ENCODE measurements at regions not wholly inside any gene's neighbourhood (a gene's known extent, or its start where the extent isn't known, plus 50 kb on each side); places are given as distances from the start of the nearest gene placed in this dataset.
"Not testable (repeated sequence)": the region's sequence is repeated elsewhere in the genome, so short reads cannot be mapped to it uniquely, and the experiment has no call there.

DNA sequence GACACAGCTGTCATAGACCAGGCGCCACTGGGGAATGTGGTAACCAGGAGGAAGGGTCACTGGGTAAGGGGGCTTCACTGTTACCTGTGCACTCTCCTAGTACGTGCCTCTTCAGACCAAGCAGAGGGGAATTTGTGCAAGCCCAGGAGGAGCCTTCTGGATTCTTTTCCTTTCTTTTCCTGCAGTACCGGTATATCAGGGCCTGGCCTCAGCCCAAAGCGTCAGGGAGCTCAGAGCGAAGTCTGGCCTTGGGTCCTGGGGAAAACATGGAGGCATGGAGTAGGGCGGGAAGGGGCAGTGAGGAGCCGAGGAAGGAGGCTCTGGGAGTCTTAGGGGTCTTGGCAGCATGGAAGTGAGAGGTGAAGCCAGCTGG is 133.6 kb upstream of the GDF10 start:
- H3K4me3 ChIP-seq, result no peak overlapping the region
- ATAC-seq (ENCODE audit: insufficient read depth, low FRiP score) (no peak), DNase-seq (peak in 2 of 3 donors; percentile 43 to 44)
- no peaks in the 10 kb centered on the region for H3K9me3 ChIP-seq (ENCODE audit: control insufficient read depth in 4 of 4, insufficient read depth in 3 of 4, low read length in 3 of 4)
- peak overlapping the region in 1 of 2 donors; percentile 46 for H3K27ac ChIP-seq (ENCODE audit: low read depth in 1 of 2, low read length in 1 of 2)
- no peaks in the 10 kb centered on the region for H3K36me3 ChIP-seq (ENCODE audit: control insufficient read depth in 4 of 4, insufficient read depth in 4 of 4, low read length in 4 of 4)
- no peaks in the 10 kb centered on the region for H3K27me3 ChIP-seq (ENCODE audit: control insufficient read depth in 3 of 3, insufficient read depth in 3 of 3, low read length in 2 of 3)
- TF ChIP-seq, protein P1, sequence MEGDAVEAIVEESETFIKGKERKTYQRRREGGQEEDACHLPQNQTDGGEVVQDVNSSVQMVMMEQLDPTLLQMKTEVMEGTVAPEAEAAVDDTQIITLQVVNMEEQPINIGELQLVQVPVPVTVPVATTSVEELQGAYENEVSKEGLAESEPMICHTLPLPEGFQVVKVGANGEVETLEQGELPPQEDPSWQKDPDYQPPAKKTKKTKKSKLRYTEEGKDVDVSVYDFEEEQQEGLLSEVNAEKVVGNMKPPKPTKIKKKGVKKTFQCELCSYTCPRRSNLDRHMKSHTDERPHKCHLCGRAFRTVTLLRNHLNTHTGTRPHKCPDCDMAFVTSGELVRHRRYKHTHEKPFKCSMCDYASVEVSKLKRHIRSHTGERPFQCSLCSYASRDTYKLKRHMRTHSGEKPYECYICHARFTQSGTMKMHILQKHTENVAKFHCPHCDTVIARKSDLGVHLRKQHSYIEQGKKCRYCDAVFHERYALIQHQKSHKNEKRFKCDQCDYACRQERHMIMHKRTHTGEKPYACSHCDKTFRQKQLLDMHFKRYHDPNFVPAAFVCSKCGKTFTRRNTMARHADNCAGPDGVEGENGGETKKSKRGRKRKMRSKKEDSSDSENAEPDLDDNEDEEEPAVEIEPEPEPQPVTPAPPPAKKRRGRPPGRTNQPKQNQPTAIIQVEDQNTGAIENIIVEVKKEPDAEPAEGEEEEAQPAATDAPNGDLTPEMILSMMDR (IDR thresholded peaks at IDR 0.05; ENCODE audit: control extremely low read depth, extremely low read depth), result no peak
- H3K9ac ChIP-seq (ENCODE audit: insufficient read depth in 1 of 2, low read length in 2 of 2), result peak overlapping the region in 1 of 2 donors; percentile 63
- H3K4me1 ChIP-seq (ENCODE audit: control insufficient read depth in 5 of 5, insufficient read depth in 5 of 5, low read length in 5 of 5), result peaks cover 0 to 30% (median 12%) of the 10 kb centered on the region in 5 donors
- WGBS, 2 donors, result 83 to 86% methylated on average over 7 of the region's 7 CpGs

DNA sequence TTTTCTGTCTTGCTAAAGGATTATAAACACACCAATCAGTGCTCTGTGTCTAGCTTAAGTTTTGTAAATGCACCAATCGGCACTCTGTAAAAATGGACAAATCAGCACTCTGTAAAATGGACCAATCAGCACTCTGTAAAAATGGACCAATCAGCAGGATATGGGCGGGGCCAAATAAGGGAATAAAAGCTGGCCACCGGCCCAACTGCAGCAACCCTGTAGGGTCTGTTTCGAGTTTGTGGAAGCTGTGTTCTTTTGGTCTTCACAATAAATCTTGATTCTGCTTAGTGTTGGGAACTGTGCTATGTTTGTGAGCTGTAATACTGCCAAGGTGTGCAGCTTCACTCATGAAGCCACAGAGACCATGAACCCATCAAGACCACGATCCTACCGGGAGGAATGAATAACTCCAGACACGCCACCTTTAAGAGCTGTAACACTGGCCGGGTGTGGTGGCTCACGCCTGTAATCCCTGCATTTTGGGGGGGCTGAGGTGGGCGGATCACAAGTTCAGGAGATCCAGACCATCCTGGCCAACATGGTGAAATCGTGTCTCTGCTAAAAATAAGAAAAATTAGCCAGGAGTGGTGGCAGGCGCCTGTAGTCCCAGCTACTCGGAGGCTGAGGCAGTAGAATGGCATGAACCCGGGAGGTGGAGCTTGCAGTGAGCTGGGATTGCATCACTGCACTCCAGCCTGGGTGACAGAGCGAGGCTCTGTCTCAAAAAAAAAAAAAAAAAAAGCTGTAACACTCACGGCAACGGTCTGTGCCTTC is 133.0 kb upstream of the GDF10 start:
- not testable (repeated sequence) for DNase-seq; H3K4me3 ChIP-seq; H3K36me3 ChIP-seq (ENCODE audit: control insufficient read depth in 4 of 4, insufficient read depth in 4 of 4, low read length in 4 of 4); H3K27me3 ChIP-seq (ENCODE audit: control insufficient read depth in 3 of 3, insufficient read depth in 3 of 3, low read length in 2 of 3); H3K9me3 ChIP-seq (ENCODE audit: control insufficient read depth in 4 of 4, insufficient read depth in 3 of 4, low read length in 3 of 4)
- H3K9ac ChIP-seq (ENCODE audit: insufficient read depth in 1 of 2, low read length in 2 of 2), result peak overlapping the region in 1 of 2 donors; percentile 56
- peak overlapping the region in 1 of 2 donors; percentile 76 for H3K27ac ChIP-seq (ENCODE audit: low read depth in 1 of 2, low read length in 1 of 2)
- 59 to 62% methylated on average over 17 of the region's 17 CpGs for WGBS, 2 donors
- H3K4me1 ChIP-seq (ENCODE audit: control insufficient read depth in 5 of 5, insufficient read depth in 5 of 5, low read length in 5 of 5), result peaks cover 0 to 30% (median 12%) of the 10 kb centered on the region in 5 donors
- ATAC-seq (ENCODE audit: insufficient read depth, low FRiP score), result peak; percentile 55

DNA sequence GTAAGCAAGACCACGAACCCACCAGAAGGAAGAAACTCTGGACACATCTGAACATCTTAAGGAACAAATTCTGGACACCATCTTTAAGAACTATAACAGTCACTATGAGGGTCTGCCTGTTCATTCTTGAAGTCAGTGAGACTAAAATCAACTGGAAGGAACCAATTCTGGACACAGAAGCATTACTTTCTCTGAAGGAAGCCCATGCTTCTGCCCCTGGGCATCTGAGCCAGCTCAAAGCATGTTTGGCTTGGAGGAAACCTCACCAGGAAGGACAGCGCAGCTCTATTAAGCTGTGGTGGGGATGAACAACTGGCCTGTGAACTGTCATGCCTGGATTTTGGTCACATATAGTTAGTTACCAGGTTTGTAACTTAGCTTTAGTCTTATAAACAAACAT is 132.4 kb upstream of the GDF10 start:
- Histone ChIP-seq H3K4me3 (no peak overlapping the region), H3K9me3 (ENCODE audit: control insufficient read depth in 4 of 4, insufficient read depth in 3 of 4, low read length in 3 of 4) (no peaks in the 10 kb centered on the region), H3K36me3 (ENCODE audit: control insufficient read depth in 4 of 4, insufficient read depth in 4 of 4, low read length in 4 of 4) (no peaks in the 10 kb centered on the region), H3K9ac (ENCODE audit: insufficient read depth in 1 of 2, low read length in 2 of 2) (peak overlapping the region in 1 of 2 donors; percentile 56), H3K27ac (ENCODE audit: low read depth in 1 of 2, low read length in 1 of 2) (peak overlapping the region in 1 of 2 donors; percentile 74), H3K27me3 (ENCODE audit: control insufficient read depth in 3 of 3, insufficient read depth in 3 of 3, low read length in 2 of 3) (no peaks in the 10 kb centered on the region), H3K4me1 (ENCODE audit: control insufficient read depth in 5 of 5, insufficient read depth in 5 of 5, low read length in 5 of 5) (peaks cover 0 to 30% (median 12%) of the 10 kb centered on the region in 5 donors)
- WGBS, 2 donors, result 47 to 60% methylated on average over 2 of the region's 2 CpGs
- ATAC-seq (ENCODE audit: insufficient read depth, low FRiP score) (no peak), DNase-seq (peak in 1 of 3 donors; percentile 47)
- TF ChIP-seq, protein P1 (IDR thresholded peaks at IDR 0.05; ENCODE audit: control extremely low read depth, extremely low read depth), result no peak

DNA sequence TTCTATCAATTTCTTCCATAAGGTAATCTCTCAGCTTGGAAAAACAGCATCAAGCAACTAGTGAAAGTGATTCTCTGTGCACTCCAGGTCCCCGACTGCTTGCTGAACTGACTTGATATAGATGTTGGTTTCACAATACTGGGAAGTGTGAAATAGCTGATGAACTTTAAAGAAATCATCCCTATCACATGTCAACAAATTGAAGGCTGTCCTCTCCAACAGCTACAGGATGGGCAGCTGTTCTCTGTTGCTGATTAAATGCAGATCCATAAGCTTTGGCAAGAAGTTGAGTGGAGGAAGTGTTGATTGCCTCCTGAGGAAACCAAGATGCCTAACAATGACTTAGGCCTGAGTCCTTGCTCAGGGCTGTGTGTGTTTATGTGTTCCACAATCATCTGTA is 130.4 kb upstream of the GDF10 start:
- H3K27me3 ChIP-seq (ENCODE audit: control insufficient read depth in 3 of 3, insufficient read depth in 3 of 3, low read length in 2 of 3), result no peaks in the 10 kb centered on the region
- ATAC-seq (ENCODE audit: insufficient read depth, low FRiP score) (no peak), DNase-seq (peak in 2 of 3 donors; percentile 39 to 72)
- 13 to 39% methylated on average over 1 of the region's 1 CpG for WGBS, 2 donors
- no peak overlapping the region for H3K4me3 ChIP-seq
- no peak overlapping the region for H3K9ac ChIP-seq (ENCODE audit: insufficient read depth in 1 of 2, low read length in 2 of 2)
- no peak overlapping the region for H3K27ac ChIP-seq (ENCODE audit: low read depth in 1 of 2, low read length in 1 of 2)
- TF ChIP-seq, protein P1 (IDR thresholded peaks at IDR 0.05; ENCODE audit: control extremely low read depth, extremely low read depth), result no peak
- H3K36me3 ChIP-seq (ENCODE audit: control insufficient read depth in 4 of 4, insufficient read depth in 4 of 4, low read length in 4 of 4), result no peaks in the 10 kb centered on the region
- no peaks in the 10 kb centered on the region for H3K9me3 ChIP-seq (ENCODE audit: control insufficient read depth in 4 of 4, insufficient read depth in 3 of 4, low read length in 3 of 4)
- H3K4me1 ChIP-seq (ENCODE audit: control insufficient read depth in 5 of 5, insufficient read depth in 5 of 5, low read length in 5 of 5), result peaks cover 0 to 38% (median 12%) of the 10 kb centered on the region in 5 donors
